GM12892 (cell line): ENCODE measurements at regions not wholly inside any gene's neighbourhood (a gene's known extent, or its start where the extent isn't known, plus 50 kb on each side); places are given as distances from the start of the nearest gene placed in this dataset.

Source experiments
- POLR2AphosphoS5 ChIP-seq: IDR thresholded peaks from 2 replicates; pipeline ENCODE4 v1.6.1; 2011; ENCODE audit warnings: low read depth, low read length, control low read depth
- TAF1 ChIP-seq: IDR thresholded peaks from 2 replicates; pipeline ENCODE4 v1.6.1; 2011; ENCODE audit warnings: low read depth, mild to moderate bottlenecking, control low read depth, low read length, borderline replicate concordance

DNA sequence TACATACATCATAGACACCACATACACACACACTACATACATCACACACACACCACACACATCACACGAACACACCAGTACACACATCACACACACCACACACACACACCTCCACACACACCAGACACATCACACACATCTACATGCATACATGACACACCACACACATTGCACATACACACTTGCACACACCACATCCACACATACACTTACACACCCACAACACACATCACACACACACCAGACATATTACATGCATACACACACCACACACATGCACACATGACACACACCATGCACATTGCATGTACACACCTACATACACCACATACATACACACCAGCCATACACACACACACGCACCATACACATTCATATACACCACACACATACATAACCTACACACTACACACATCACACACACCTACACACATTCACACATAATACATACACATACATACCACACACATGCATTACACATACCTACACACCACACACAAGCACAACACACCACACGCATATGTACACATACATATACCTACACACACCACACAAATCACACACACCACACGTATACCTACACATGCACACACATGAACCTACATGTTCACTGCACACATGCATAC lies 156.5 kb downstream of the NDUFA10 start:
- TF ChIP-seq POLR2AphosphoS5 (no peak), TAF1 (no peak)
